ENCODE measurements at regions not wholly inside any gene's neighbourhood (a gene's known extent, or its start where the extent isn't known, plus 50 kb on each side); places are given as distances from the start of the nearest gene placed in this dataset.

GRCh38 chr13:104447348-104447747 is 1381.1 kb upstream of the SLC10A2 start:
- TF ChIP-seq EZH2phosphoT487 (IDR thresholded peaks at IDR 0.05; ENCODE audit: insufficient read depth, low read depth) (no peak), EZH2 (IDR thresholded peaks at IDR 0.05; ENCODE audit: insufficient read depth, poor library complexity, severe bottlenecking) (no peak)
- H3K27ac ChIP-seq, result no peak overlapping the region
- no peaks in the 10 kb centered on the region for H3K36me3 ChIP-seq (ENCODE audit: low read depth)
- no peaks in the 10 kb centered on the region for H3K9me3 ChIP-seq (ENCODE audit: low read depth)
- H3K4me2 ChIP-seq (ENCODE audit: unreplicated experiment), result no peak overlapping the region
- no peak overlapping the region for H3K4me3 ChIP-seq
- no peaks in the 10 kb centered on the region for H3K27me3 ChIP-seq (replicated peaks; ENCODE audit: insufficient read depth)
- 36 to 49% methylated on average over 6 of the region's 6 CpGs for WGBS, 2 experiments (ENCODE audit: low coverage in 1 of 2, low lambda C conversion rate in 2 of 2, missing lambda C conversion rate in 2 of 2)
- no peaks in the 10 kb centered on the region for H3F3A ChIP-seq (ENCODE audit: insufficient read depth)
- in situ Hi-C loops (cut with MboI), result no loop called here
- H3K79me2 ChIP-seq (ENCODE audit: insufficient read depth), result no peaks in the 10 kb centered on the region
- no peaks in the 10 kb centered on the region for H3K4me1 ChIP-seq (ENCODE audit: insufficient read depth)
- no peak overlapping the region for H2AFZ ChIP-seq
- H3K9ac ChIP-seq, result no peak overlapping the region
- H4K20me1 ChIP-seq (ENCODE audit: insufficient read depth), result no peaks in the 10 kb centered on the region
- no peak for DNase-seq
- no peaks in the 10 kb centered on the region for H3K9me2 ChIP-seq (ENCODE audit: insufficient read depth)

- DNase-seq, result no peak
- Histone ChIP-seq H3K9me2 (ENCODE audit: insufficient read depth) (no peaks in the 10 kb centered on the region), H3K36me3 (ENCODE audit: low read depth) (no peaks in the 10 kb centered on the region), H3K4me1 (ENCODE audit: insufficient read depth) (no peaks in the 10 kb centered on the region), H3F3A (ENCODE audit: insufficient read depth) (no peaks in the 10 kb centered on the region), H4K20me1 (ENCODE audit: insufficient read depth) (no peaks in the 10 kb centered on the region), H3K4me2 (ENCODE audit: unreplicated experiment) (no peak overlapping the region), H3K79me2 (ENCODE audit: insufficient read depth) (no peaks in the 10 kb centered on the region), H3K4me3 (no peak overlapping the region), H3K9me3 (ENCODE audit: low read depth) (peaks cover 4% of the 10 kb centered on the region), H3K27ac (no peak overlapping the region), H3K9ac (no peak overlapping the region), H3K27me3 (replicated peaks; ENCODE audit: insufficient read depth) (no peaks in the 10 kb centered on the region), H2AFZ (no peak overlapping the region)
- in situ Hi-C loops (cut with MboI), result no loop called here
- WGBS, 2 experiments (ENCODE audit: low coverage in 1 of 2, low lambda C conversion rate in 2 of 2, missing lambda C conversion rate in 2 of 2), result 4% methylated on average over 3 of the region's 3 CpGs
- no peak for TF ChIP-seq EZH2phosphoT487 (IDR thresholded peaks at IDR 0.05; ENCODE audit: insufficient read depth, low read depth)
- no peak for TF ChIP-seq EZH2 (IDR thresholded peaks at IDR 0.05; ENCODE audit: insufficient read depth, poor library complexity, severe bottlenecking)
Measured at GRCh38 chr13:104442536-104442935, 1376.3 kb upstream of the SLC10A2 start.

GRCh38 chr13:104436555-104436954 is 1370.3 kb upstream of the SLC10A2 start:
- Histone ChIP-seq H2AFZ (no peak overlapping the region), H3K36me3 (ENCODE audit: low read depth) (no peaks in the 10 kb centered on the region), H3K27me3 (replicated peaks; ENCODE audit: insufficient read depth) (no peaks in the 10 kb centered on the region), H3K4me3 (no peak overlapping the region), H3F3A (ENCODE audit: insufficient read depth) (no peaks in the 10 kb centered on the region), H3K4me2 (ENCODE audit: unreplicated experiment) (no peak overlapping the region), H3K27ac (no peak overlapping the region), H4K20me1 (ENCODE audit: insufficient read depth) (no peaks in the 10 kb centered on the region), H3K9me3 (ENCODE audit: low read depth) (peaks cover 11% of the 10 kb centered on the region), H3K79me2 (ENCODE audit: insufficient read depth) (no peaks in the 10 kb centered on the region), H3K4me1 (ENCODE audit: insufficient read depth) (no peaks in the 10 kb centered on the region), H3K9me2 (ENCODE audit: insufficient read depth) (no peaks in the 10 kb centered on the region), H3K9ac (no peak overlapping the region)
- TF ChIP-seq EZH2 (IDR thresholded peaks at IDR 0.05; ENCODE audit: insufficient read depth, poor library complexity, severe bottlenecking) (no peak), EZH2phosphoT487 (IDR thresholded peaks at IDR 0.05; ENCODE audit: insufficient read depth, low read depth) (no peak)
- WGBS, 2 experiments (ENCODE audit: low coverage in 1 of 2, low lambda C conversion rate in 2 of 2, missing lambda C conversion rate in 2 of 2), result 16 to 18% methylated on average over 2 of the region's 2 CpGs
- no peak for DNase-seq
- in situ Hi-C loops (cut with MboI), result no loop called here

- no peak for DNase-seq
- Histone ChIP-seq H3K4me2 (ENCODE audit: unreplicated experiment) (no peak overlapping the region), H3K27ac (no peak overlapping the region), H3K36me3 (ENCODE audit: low read depth) (no peaks in the 10 kb centered on the region), H3K9me3 (ENCODE audit: low read depth) (peaks cover under 1% of the 10 kb centered on the region), H4K20me1 (ENCODE audit: insufficient read depth) (no peaks in the 10 kb centered on the region), H3F3A (ENCODE audit: insufficient read depth) (no peaks in the 10 kb centered on the region), H3K79me2 (ENCODE audit: insufficient read depth) (no peaks in the 10 kb centered on the region), H3K9ac (no peak overlapping the region), H3K9me2 (ENCODE audit: insufficient read depth) (no peaks in the 10 kb centered on the region), H3K4me1 (ENCODE audit: insufficient read depth) (no peaks in the 10 kb centered on the region), H2AFZ (no peak overlapping the region), H3K4me3 (no peak overlapping the region), H3K27me3 (replicated peaks; ENCODE audit: insufficient read depth) (no peaks in the 10 kb centered on the region)
- in situ Hi-C loops (cut with MboI), result no loop called here
- no peak for TF ChIP-seq EZH2 (IDR thresholded peaks at IDR 0.05; ENCODE audit: insufficient read depth, poor library complexity, severe bottlenecking)
- 14 to 36% methylated on average over 1 of the region's 1 CpG for WGBS, 2 experiments (ENCODE audit: low coverage in 1 of 2, low lambda C conversion rate in 2 of 2, missing lambda C conversion rate in 2 of 2)
Measured at GRCh38 chr13:104431895-104432294, 1365.7 kb upstream of the SLC10A2 start.

GRCh38 chr13:104426435-104426834 is 1360.2 kb upstream of the SLC10A2 start:
- Histone ChIP-seq H3K9me2 (ENCODE audit: insufficient read depth) (no peaks in the 10 kb centered on the region), H4K20me1 (ENCODE audit: insufficient read depth) (no peaks in the 10 kb centered on the region), H3K9me3 (ENCODE audit: low read depth) (no peaks in the 10 kb centered on the region), H3F3A (ENCODE audit: insufficient read depth) (no peaks in the 10 kb centered on the region), H3K9ac (no peak overlapping the region), H3K4me2 (ENCODE audit: unreplicated experiment) (no peak overlapping the region), H2AFZ (no peak overlapping the region), H3K36me3 (ENCODE audit: low read depth) (no peaks in the 10 kb centered on the region), H3K79me2 (ENCODE audit: insufficient read depth) (no peaks in the 10 kb centered on the region), H3K27ac (no peak overlapping the region), H3K27me3 (replicated peaks; ENCODE audit: insufficient read depth) (no peaks in the 10 kb centered on the region), H3K4me1 (ENCODE audit: insufficient read depth) (no peaks in the 10 kb centered on the region), H3K4me3 (no peak overlapping the region)
- 52 to 57% methylated on average over 4 of the region's 4 CpGs for WGBS, 2 experiments (ENCODE audit: low coverage in 1 of 2, low lambda C conversion rate in 2 of 2, missing lambda C conversion rate in 2 of 2)
- no peak for TF ChIP-seq EZH2 (IDR thresholded peaks at IDR 0.05; ENCODE audit: insufficient read depth, poor library complexity, severe bottlenecking)
- no peak for TF ChIP-seq EZH2phosphoT487 (IDR thresholded peaks at IDR 0.05; ENCODE audit: insufficient read depth, low read depth)
- no peak for DNase-seq
- in situ Hi-C loops (cut with MboI), result no loop called here
